Neural progenitor cell (in vitro differentiated cells): ENCODE measurements at regions not wholly inside any gene's neighbourhood (a gene's known extent, or its start where the extent isn't known, plus 50 kb on each side); places are given as distances from the start of the nearest gene placed in this dataset.

Experiments
- DNase-seq: peaks from one replicate; pipeline ENCODE4 v3.0.0-alpha.2; 2016; ENCODE audit warnings: low spot score
- H2AFZ ChIP-seq: fragments of 200-600 bp; sonication (generic); replicated peaks from 2 replicates; pipeline ENCODE4 v1.6.1; 2016; ENCODE audit warnings: antibody characterized with exemption
- H3F3A ChIP-seq: fragments of 200-600 bp; sonication (generic); 2 replicates; pipeline ENCODE4 v1.6.1; 2016; ENCODE audit warnings: antibody characterized with exemption, low read depth
- H3K27ac ChIP-seq: fragments of 200-600 bp; sonication (generic); 2 replicates; pipeline ENCODE4 v1.5.1; 2016; ENCODE audit warnings: mild to moderate bottlenecking
- H3K27me3 ChIP-seq: fragments of 200-600 bp; sonication (generic); 2 replicates; pipeline ENCODE4 v1.6.1; 2016; ENCODE audit warnings: mild to moderate bottlenecking, moderate library complexity
- H3K36me3 ChIP-seq: fragments of 200-600 bp; sonication (generic); 2 replicates; pipeline ENCODE4 v1.5.1; 2016
- H3K4me1 ChIP-seq: fragments of 200-600 bp; sonication (generic); 2 replicates; pipeline ENCODE4 v1.6.1; 2016; ENCODE audit warnings: mixed run types
- H3K4me2 ChIP-seq: fragments of 200-600 bp; sonication (generic); 2 replicates; pipeline ENCODE4 v1.6.1; 2016
- H3K4me3 ChIP-seq: fragments of 200-600 bp; sonication (generic); 2 replicates; pipeline ENCODE4 v1.5.1; 2016
- H3K79me2 ChIP-seq: fragments of 200-600 bp; sonication (generic); 2 replicates; pipeline ENCODE4 v1.6.1; 2016; ENCODE audit warnings: low read depth
- H3K9ac ChIP-seq: fragments of 200-600 bp; sonication (generic); 2 replicates; pipeline ENCODE4 v1.6.1; 2016
- H3K9me3 ChIP-seq: fragments of 200-600 bp; sonication (generic); 2 replicates; pipeline ENCODE4 v1.5.1; 2016; ENCODE audit warnings: low read depth
- H4K20me1 ChIP-seq: fragments of 200-600 bp; sonication (generic); 2 replicates; pipeline ENCODE4 v1.6.1; 2016; ENCODE audit warnings: low read depth
- H3K27ac Mint-ChIP-seq: 3 replicates; pipeline ENCODE4 v1.8.0; 2021; ENCODE audit warnings: mixed read lengths
- H3K27me3 Mint-ChIP-seq: 2 replicates; pipeline ENCODE4 v1.8.0; 2022; ENCODE audit warnings: low read depth, mild to moderate bottlenecking, inconsistent platforms, moderate library complexity, mixed read lengths; ENCODE audit not compliant: insufficient read depth
- H3K36me3 Mint-ChIP-seq: 3 replicates; pipeline ENCODE4 v1.8.0; 2021; ENCODE audit warnings: mixed read lengths
- H3K4me1 Mint-ChIP-seq: 3 replicates; pipeline ENCODE4 v1.8.0; 2021; ENCODE audit warnings: mixed read lengths
- H3K4me3 Mint-ChIP-seq: 3 replicates; pipeline ENCODE4 v1.8.0; 2021; ENCODE audit warnings: mild to moderate bottlenecking, moderate library complexity, mixed read lengths
- H3K9me3 Mint-ChIP-seq: 3 replicates; pipeline ENCODE4 v1.8.0; 2020; ENCODE audit warnings: mixed read lengths
- EZH2 ChIP-seq: fragments of 200-600 bp; sonication (generic); IDR thresholded peaks from 2 replicates; pipeline ENCODE4 v1.6.1; 2017; ENCODE audit warnings: antibody characterized with exemption, mild to moderate bottlenecking, moderate library complexity
- EZH2phosphoT487 ChIP-seq: fragments of 200-600 bp; sonication (generic); IDR thresholded peaks from 2 replicates; pipeline ENCODE4 v1.6.1; 2017; ENCODE audit warnings: antibody characterized with exemption
- TF ChIP-seq, protein P1 (sequence below): fragments of 200-600 bp; sonication (generic); IDR thresholded peaks from 2 replicates; pipeline ENCODE4 v1.5.1; 2017; ENCODE audit warnings: antibody characterized with exemption, mild to moderate bottlenecking

DNA sequence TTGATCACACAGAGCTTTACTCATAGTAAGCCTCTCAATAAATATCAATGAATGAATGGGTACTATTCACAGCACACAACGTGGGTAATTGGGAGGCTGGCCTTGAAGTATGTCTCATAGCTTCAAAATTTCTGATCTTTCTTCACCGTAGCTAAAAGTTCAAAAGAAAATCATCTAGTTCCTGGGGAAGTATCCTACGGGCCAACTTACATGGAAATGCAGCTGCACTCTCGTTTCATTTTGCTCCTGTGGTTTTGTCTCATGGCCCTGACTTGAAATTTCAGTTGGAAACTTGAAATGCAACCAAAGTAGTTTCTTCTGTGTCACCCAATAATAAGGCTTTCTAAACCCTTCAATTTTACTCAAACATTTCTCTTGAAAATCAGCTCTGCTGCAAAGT is 76.1 kb upstream of the CNIH3 start:
- no peak overlapping the region for H3K4me2 ChIP-seq
- no peaks in the 10 kb centered on the region for H3F3A ChIP-seq
- no peaks in the 10 kb centered on the region for H3K4me1 ChIP-seq
- H3K36me3 ChIP-seq, result no peaks in the 10 kb centered on the region
- H3K4me3 Mint-ChIP-seq, result no peak overlapping the region
- no peaks in the 10 kb centered on the region for H3K9me3 ChIP-seq
- H3K36me3 Mint-ChIP-seq, result no peaks in the 10 kb centered on the region
- no peak overlapping the region for H2AFZ ChIP-seq
- peaks cover 3% of the 10 kb centered on the region for H3K27me3 Mint-ChIP-seq
- H3K79me2 ChIP-seq, result no peaks in the 10 kb centered on the region
- H3K27ac Mint-ChIP-seq, result no peak overlapping the region
- H4K20me1 ChIP-seq, result no peaks in the 10 kb centered on the region
- peaks cover 8% of the 10 kb centered on the region for H3K4me1 Mint-ChIP-seq
- DNase-seq, result no peak
- TF ChIP-seq, protein P1, sequence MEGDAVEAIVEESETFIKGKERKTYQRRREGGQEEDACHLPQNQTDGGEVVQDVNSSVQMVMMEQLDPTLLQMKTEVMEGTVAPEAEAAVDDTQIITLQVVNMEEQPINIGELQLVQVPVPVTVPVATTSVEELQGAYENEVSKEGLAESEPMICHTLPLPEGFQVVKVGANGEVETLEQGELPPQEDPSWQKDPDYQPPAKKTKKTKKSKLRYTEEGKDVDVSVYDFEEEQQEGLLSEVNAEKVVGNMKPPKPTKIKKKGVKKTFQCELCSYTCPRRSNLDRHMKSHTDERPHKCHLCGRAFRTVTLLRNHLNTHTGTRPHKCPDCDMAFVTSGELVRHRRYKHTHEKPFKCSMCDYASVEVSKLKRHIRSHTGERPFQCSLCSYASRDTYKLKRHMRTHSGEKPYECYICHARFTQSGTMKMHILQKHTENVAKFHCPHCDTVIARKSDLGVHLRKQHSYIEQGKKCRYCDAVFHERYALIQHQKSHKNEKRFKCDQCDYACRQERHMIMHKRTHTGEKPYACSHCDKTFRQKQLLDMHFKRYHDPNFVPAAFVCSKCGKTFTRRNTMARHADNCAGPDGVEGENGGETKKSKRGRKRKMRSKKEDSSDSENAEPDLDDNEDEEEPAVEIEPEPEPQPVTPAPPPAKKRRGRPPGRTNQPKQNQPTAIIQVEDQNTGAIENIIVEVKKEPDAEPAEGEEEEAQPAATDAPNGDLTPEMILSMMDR, result no peak
- TF ChIP-seq EZH2phosphoT487, result no peak
- no peak for TF ChIP-seq EZH2
- no peaks in the 10 kb centered on the region for H3K27me3 ChIP-seq
- no peak overlapping the region for H3K9ac ChIP-seq
- H3K27ac ChIP-seq, result no peak overlapping the region
- no peak overlapping the region for H3K4me3 ChIP-seq
- H3K9me3 Mint-ChIP-seq, result no peaks in the 10 kb centered on the region

GRCh38 chr1:224540535-224540934 is 75.6 kb upstream of the CNIH3 start:
- no peak overlapping the region for H3K27ac Mint-ChIP-seq
- no peaks in the 10 kb centered on the region for H3F3A ChIP-seq
- no peak overlapping the region for H3K27ac ChIP-seq
- H3K27me3 ChIP-seq, result no peaks in the 10 kb centered on the region
- no peaks in the 10 kb centered on the region for H3K4me1 ChIP-seq
- DNase-seq, result no peak
- H3K9me3 ChIP-seq, result no peaks in the 10 kb centered on the region
- H3K4me3 Mint-ChIP-seq, result no peak overlapping the region
- no peaks in the 10 kb centered on the region for H3K36me3 ChIP-seq
- no peaks in the 10 kb centered on the region for H3K36me3 Mint-ChIP-seq
- H4K20me1 ChIP-seq, result no peaks in the 10 kb centered on the region
- no peak overlapping the region for H2AFZ ChIP-seq
- H3K4me1 Mint-ChIP-seq, result peaks cover 8% of the 10 kb centered on the region
- H3K4me2 ChIP-seq, result no peak overlapping the region
- H3K9ac ChIP-seq, result no peak overlapping the region
- H3K9me3 Mint-ChIP-seq, result no peaks in the 10 kb centered on the region
- H3K4me3 ChIP-seq, result no peak overlapping the region
- TF ChIP-seq, protein P1, result no peak
- no peak for TF ChIP-seq EZH2phosphoT487
- no peak for TF ChIP-seq EZH2
- peaks cover 3% of the 10 kb centered on the region for H3K27me3 Mint-ChIP-seq
- H3K79me2 ChIP-seq, result no peaks in the 10 kb centered on the region

DNA sequence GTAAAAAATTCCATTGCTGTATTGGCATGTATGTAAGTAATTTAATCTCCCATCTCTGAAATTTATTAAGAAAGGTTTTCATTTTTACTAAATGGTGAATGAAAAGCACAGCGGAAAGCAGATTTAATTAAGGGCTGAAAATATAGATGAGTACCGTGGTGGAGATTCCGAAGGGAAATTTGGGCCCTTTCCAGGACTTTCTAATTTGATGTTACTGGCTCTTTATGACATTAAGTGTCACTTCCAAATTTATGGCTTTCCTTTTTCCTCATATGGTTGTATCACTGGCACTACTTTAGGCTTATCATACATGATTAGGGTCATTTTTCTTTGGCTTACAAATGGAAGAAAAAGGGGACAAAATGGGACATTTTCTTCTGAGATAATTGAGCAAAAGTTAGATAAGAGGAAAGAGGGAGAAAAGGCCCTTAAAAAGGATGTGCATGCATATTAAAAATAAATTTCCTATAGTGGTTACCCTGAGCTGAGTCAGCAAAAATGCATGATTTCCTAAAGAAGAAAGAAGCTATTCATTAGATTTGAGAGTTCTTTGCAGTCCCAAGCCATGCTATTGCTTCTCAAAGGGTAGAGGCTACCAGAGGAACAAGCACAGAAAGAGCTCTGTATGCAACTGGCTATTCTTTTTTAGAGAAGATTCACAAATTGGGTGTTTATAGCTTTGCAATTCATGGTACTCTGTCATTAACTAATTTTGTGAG is 74.9 kb upstream of the CNIH3 start:
- no peak for TF ChIP-seq EZH2
- no peak for TF ChIP-seq EZH2phosphoT487
- TF ChIP-seq, protein P1, result no peak
- Histone ChIP-seq H3K4me3 (no peak overlapping the region), H3K79me2 (no peaks in the 10 kb centered on the region), H3K9ac (no peak overlapping the region), H3K4me2 (no peak overlapping the region), H3F3A (no peaks in the 10 kb centered on the region), H4K20me1 (no peaks in the 10 kb centered on the region), H3K4me1 (no peaks in the 10 kb centered on the region), H3K27me3 (no peaks in the 10 kb centered on the region), H3K27ac (no peak overlapping the region), H2AFZ (no peak overlapping the region), H3K9me3 (no peaks in the 10 kb centered on the region), H3K36me3 (no peaks in the 10 kb centered on the region)
- Mint-ChIP-seq H3K4me3 (no peak overlapping the region), H3K4me1 (peaks cover 10% of the 10 kb centered on the region), H3K27ac (no peak overlapping the region), H3K36me3 (no peaks in the 10 kb centered on the region), H3K27me3 (peaks cover 3% of the 10 kb centered on the region), H3K9me3 (no peaks in the 10 kb centered on the region)
- DNase-seq, result no peak
